ENCODE measurements at regions not wholly inside any gene's neighbourhood (a gene's known extent, or its start where the extent isn't known, plus 50 kb on each side); places are given as distances from the start of the nearest gene placed in this dataset.

DNA sequence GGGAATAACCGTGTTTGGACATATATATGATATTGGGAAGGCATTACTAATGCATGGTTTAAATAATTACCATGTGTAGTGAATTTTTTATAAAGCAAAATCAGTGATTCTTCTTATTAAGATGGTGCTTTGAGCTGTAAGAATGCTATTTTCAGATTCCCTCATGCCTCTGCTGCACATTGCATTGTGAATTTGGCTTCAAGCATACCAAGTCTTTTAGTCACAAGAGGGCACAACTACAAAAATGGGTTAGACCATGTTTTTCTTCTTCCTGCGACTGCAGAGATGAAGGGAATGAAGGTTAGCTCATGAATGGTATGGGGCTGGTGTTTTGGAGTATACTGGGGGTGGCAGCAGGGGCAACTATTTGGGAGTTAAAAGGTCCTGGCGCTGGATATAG lies 320.1 kb downstream of the SLC4A3 start:
- H3K9me3 ChIP-seq (ENCODE audit: control insufficient read depth in 1 of 2, insufficient read depth in 1 of 2, low read length in 2 of 2), result no peaks in the 10 kb centered on the region
- DNase-seq, result no peak
- Mint-ChIP-seq H3K27me3 (peaks cover 11% of the 10 kb centered on the region), H3K27ac (no peak overlapping the region), H3K4me3 (no peak overlapping the region), H3K9me3 (no peaks in the 10 kb centered on the region), H3K4me1 (ENCODE audit: low read depth) (no peaks in the 10 kb centered on the region), H3K36me3 (ENCODE audit: low read depth) (no peaks in the 10 kb centered on the region)
- no peaks in the 10 kb centered on the region for H3K36me3 ChIP-seq (ENCODE audit: insufficient read depth, low read length)
- TF ChIP-seq, protein P1, sequence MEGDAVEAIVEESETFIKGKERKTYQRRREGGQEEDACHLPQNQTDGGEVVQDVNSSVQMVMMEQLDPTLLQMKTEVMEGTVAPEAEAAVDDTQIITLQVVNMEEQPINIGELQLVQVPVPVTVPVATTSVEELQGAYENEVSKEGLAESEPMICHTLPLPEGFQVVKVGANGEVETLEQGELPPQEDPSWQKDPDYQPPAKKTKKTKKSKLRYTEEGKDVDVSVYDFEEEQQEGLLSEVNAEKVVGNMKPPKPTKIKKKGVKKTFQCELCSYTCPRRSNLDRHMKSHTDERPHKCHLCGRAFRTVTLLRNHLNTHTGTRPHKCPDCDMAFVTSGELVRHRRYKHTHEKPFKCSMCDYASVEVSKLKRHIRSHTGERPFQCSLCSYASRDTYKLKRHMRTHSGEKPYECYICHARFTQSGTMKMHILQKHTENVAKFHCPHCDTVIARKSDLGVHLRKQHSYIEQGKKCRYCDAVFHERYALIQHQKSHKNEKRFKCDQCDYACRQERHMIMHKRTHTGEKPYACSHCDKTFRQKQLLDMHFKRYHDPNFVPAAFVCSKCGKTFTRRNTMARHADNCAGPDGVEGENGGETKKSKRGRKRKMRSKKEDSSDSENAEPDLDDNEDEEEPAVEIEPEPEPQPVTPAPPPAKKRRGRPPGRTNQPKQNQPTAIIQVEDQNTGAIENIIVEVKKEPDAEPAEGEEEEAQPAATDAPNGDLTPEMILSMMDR (IDR thresholded peaks at IDR 0.05), result no peak
- ATAC-seq (ENCODE audit: poor library complexity), result no peak
- H3K4me3 ChIP-seq (ENCODE audit: low read length), result no peak overlapping the region
- H3K27me3 ChIP-seq (ENCODE audit: control insufficient read depth in 1 of 2, insufficient read depth in 2 of 2, low read length in 2 of 2), result no peaks in the 10 kb centered on the region
- intact Hi-C loops (cut with DNase I, micrococcal nuclease), result no loop called here
- CTCF ChIA-PET, result no interaction called here
- no peaks in the 10 kb centered on the region for H3K4me1 ChIP-seq (ENCODE audit: insufficient read depth, low read length)
- no peak overlapping the region for H3K27ac ChIP-seq (ENCODE audit: low read depth in 1 of 2, low read length in 2 of 2)
- POLR2A ChIA-PET, result no interaction called here

DNA sequence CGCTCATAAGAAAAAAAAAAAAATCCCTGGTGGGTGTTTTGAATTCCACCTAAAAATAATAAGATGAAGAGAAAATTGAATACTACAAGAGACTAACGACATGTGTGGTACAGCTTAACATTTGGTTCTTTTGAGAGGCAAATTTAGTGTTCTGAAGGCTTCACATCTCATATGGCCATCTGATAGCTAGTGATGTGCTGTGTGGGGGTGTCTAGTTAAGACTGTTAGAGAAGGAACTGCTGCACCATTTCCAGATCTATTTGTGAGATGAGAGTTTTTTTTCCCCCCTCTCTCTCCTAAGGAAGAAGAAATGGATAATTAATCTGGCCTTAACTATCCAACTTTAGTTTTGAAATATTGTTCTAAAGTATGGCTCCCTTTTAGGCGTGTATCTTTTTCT lies 321.6 kb downstream of the SLC4A3 start:
- H3K27me3 Mint-ChIP-seq, result peaks cover 11% of the 10 kb centered on the region
- H3K27ac Mint-ChIP-seq, result no peak overlapping the region
- Histone ChIP-seq H3K9me3 (ENCODE audit: control insufficient read depth in 1 of 2, insufficient read depth in 1 of 2, low read length in 2 of 2) (no peaks in the 10 kb centered on the region), H3K4me1 (ENCODE audit: insufficient read depth, low read length) (no peaks in the 10 kb centered on the region), H3K36me3 (ENCODE audit: insufficient read depth, low read length) (no peaks in the 10 kb centered on the region), H3K4me3 (ENCODE audit: low read length) (no peak overlapping the region), H3K27ac (ENCODE audit: low read depth in 1 of 2, low read length in 2 of 2) (no peak overlapping the region), H3K27me3 (ENCODE audit: control insufficient read depth in 1 of 2, insufficient read depth in 2 of 2, low read length in 2 of 2) (no peaks in the 10 kb centered on the region)
- POLR2A ChIA-PET, result no interaction called here
- intact Hi-C loops (cut with DNase I, micrococcal nuclease), result no loop called here
- H3K4me1 Mint-ChIP-seq (ENCODE audit: low read depth), result no peaks in the 10 kb centered on the region
- H3K4me3 Mint-ChIP-seq, result no peak overlapping the region
- DNase-seq, result no peak
- ATAC-seq (ENCODE audit: poor library complexity), result no peak
- TF ChIP-seq, protein P1 (IDR thresholded peaks at IDR 0.05), result no peak
- no peaks in the 10 kb centered on the region for H3K36me3 Mint-ChIP-seq (ENCODE audit: low read depth)
- no peaks in the 10 kb centered on the region for H3K9me3 Mint-ChIP-seq
- CTCF ChIA-PET, result interaction anchor here (1.1 kb wide), 1 partner anchor 11 kb away, joined by 3 read pairs; no protein-coding TSS in a partner anchor

DNA sequence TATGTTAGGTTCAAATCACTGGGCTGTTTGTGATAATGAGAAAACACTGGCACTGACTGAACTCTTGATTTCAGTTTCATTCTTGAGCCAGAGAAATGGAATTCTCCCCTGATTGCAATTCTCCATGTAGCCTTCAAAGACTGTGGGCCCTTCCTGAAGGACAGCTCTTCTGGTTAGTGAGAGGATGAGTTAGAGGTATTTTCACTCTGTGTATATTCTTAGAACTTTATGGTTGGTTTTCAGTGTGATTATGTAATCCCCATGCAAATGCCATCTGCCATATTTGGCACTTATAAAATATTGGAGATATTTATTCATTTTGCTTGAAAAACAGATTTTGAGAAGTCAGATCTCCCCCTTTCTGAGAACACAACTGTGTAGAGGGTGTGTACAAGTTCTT lies 323.7 kb downstream of the SLC4A3 start:
- peaks cover 4% of the 10 kb centered on the region for H3K27me3 Mint-ChIP-seq
- H3K4me1 Mint-ChIP-seq (ENCODE audit: low read depth), result no peaks in the 10 kb centered on the region
- no peak overlapping the region for H3K27ac Mint-ChIP-seq
- H3K9me3 Mint-ChIP-seq, result no peaks in the 10 kb centered on the region
- CTCF ChIA-PET, result no interaction called here
- H3K4me3 Mint-ChIP-seq, result no peak overlapping the region
- no peak for ATAC-seq (ENCODE audit: poor library complexity)
- TF ChIP-seq, protein P1 (IDR thresholded peaks at IDR 0.05), result no peak
- no peak overlapping the region for H3K27ac ChIP-seq (ENCODE audit: low read depth in 1 of 2, low read length in 2 of 2)
- H3K4me3 ChIP-seq (ENCODE audit: low read length), result no peak overlapping the region
- H3K36me3 ChIP-seq (ENCODE audit: insufficient read depth, low read length), result no peaks in the 10 kb centered on the region
- POLR2A ChIA-PET, result no interaction called here
- H3K27me3 ChIP-seq (ENCODE audit: control insufficient read depth in 1 of 2, insufficient read depth in 2 of 2, low read length in 2 of 2), result no peaks in the 10 kb centered on the region
- peaks cover 0 to 3% of the 10 kb centered on the region in 2 experiments for H3K9me3 ChIP-seq (ENCODE audit: control insufficient read depth in 1 of 2, insufficient read depth in 1 of 2, low read length in 2 of 2)
- intact Hi-C loops (cut with DNase I, micrococcal nuclease), result no loop called here
- H3K36me3 Mint-ChIP-seq (ENCODE audit: low read depth), result no peaks in the 10 kb centered on the region
- no peak for DNase-seq
- no peaks in the 10 kb centered on the region for H3K4me1 ChIP-seq (ENCODE audit: insufficient read depth, low read length)
